ENCODE measurements at regions not wholly inside any gene's neighbourhood (a gene's known extent, or its start where the extent isn't known, plus 50 kb on each side); places are given as distances from the start of the nearest gene placed in this dataset.

GRCh38 chr4:123060039-123060770 is 137.8 kb upstream of the NUDT6 start:
- no peak overlapping the region for H3K27ac ChIP-seq
- no peaks in the 10 kb centered on the region for H3K79me2 ChIP-seq
- no peaks in the 10 kb centered on the region for H3K36me3 ChIP-seq (ENCODE audit: control insufficient read depth, insufficient read depth, low read length)
- no peaks in the 10 kb centered on the region for H3K4me1 ChIP-seq
- no peak overlapping the region for H3K4me2 ChIP-seq (ENCODE audit: low read length)
- H2AFZ ChIP-seq: no peak overlapping the region
- no peaks in the 10 kb centered on the region for H3K27me3 ChIP-seq (ENCODE audit: control insufficient read depth, insufficient read depth, low read length)
- no peak overlapping the region for H3K9ac ChIP-seq
- no peak overlapping the region for H3K4me3 ChIP-seq (ENCODE audit: low read depth, low read length)
- TF ChIP-seq, protein P1, sequence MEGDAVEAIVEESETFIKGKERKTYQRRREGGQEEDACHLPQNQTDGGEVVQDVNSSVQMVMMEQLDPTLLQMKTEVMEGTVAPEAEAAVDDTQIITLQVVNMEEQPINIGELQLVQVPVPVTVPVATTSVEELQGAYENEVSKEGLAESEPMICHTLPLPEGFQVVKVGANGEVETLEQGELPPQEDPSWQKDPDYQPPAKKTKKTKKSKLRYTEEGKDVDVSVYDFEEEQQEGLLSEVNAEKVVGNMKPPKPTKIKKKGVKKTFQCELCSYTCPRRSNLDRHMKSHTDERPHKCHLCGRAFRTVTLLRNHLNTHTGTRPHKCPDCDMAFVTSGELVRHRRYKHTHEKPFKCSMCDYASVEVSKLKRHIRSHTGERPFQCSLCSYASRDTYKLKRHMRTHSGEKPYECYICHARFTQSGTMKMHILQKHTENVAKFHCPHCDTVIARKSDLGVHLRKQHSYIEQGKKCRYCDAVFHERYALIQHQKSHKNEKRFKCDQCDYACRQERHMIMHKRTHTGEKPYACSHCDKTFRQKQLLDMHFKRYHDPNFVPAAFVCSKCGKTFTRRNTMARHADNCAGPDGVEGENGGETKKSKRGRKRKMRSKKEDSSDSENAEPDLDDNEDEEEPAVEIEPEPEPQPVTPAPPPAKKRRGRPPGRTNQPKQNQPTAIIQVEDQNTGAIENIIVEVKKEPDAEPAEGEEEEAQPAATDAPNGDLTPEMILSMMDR (IDR thresholded peaks at IDR 0.05): no peak
- H3K9me3 ChIP-seq (ENCODE audit: control insufficient read depth, low read length): no peaks in the 10 kb centered on the region

DNA sequence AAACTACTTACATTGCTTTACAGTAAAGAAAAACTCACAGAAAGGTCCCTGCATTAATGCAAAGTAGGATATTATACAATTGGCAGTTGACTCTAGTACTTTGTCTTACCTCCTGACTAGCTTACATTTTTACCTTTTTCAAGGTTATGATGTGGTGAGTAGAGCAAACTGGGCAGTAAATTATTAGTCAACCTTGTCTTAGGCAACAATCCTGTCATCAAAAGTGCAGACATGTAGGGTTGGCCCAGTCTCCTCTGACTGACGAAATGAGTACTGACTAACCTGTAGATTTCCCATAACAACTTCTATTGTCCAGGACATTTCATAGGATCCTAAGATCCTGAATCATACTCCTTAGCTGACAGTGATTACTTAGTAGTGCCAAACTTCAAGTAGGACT is 142.0 kb upstream of the NUDT6 start:
- H3K4me3 ChIP-seq (ENCODE audit: low read depth, low read length): no peak overlapping the region
- TF ChIP-seq, protein P1 (IDR thresholded peaks at IDR 0.05): no peak
- no peaks in the 10 kb centered on the region for H3K9me3 ChIP-seq (ENCODE audit: control insufficient read depth, low read length)
- H3K79me2 ChIP-seq: no peaks in the 10 kb centered on the region
- no peak overlapping the region for H3K9ac ChIP-seq
- H3K27ac ChIP-seq: no peak overlapping the region
- no peak overlapping the region for H3K4me2 ChIP-seq (ENCODE audit: low read length)
- no peaks in the 10 kb centered on the region for H3K4me1 ChIP-seq
- H3K36me3 ChIP-seq (ENCODE audit: control insufficient read depth, insufficient read depth, low read length): no peaks in the 10 kb centered on the region
- no peaks in the 10 kb centered on the region for H3K27me3 ChIP-seq (ENCODE audit: control insufficient read depth, insufficient read depth, low read length)
- no peak overlapping the region for H2AFZ ChIP-seq

GRCh38 chr4:123068081-123068480 is 145.7 kb upstream of the NUDT6 start:
- Histone ChIP-seq H3K4me2 (ENCODE audit: low read length) (no peak overlapping the region), H3K79me2 (no peaks in the 10 kb centered on the region), H3K9ac (no peak overlapping the region), H3K9me3 (ENCODE audit: control insufficient read depth, low read length) (no peaks in the 10 kb centered on the region), H3K36me3 (ENCODE audit: control insufficient read depth, insufficient read depth, low read length) (no peaks in the 10 kb centered on the region), H3K27ac (no peak overlapping the region), H3K4me1 (no peaks in the 10 kb centered on the region), H3K4me3 (ENCODE audit: low read depth, low read length) (no peak overlapping the region), H3K27me3 (ENCODE audit: control insufficient read depth, insufficient read depth, low read length) (no peaks in the 10 kb centered on the region), H2AFZ (no peak overlapping the region)
- TF ChIP-seq, protein P1 (IDR thresholded peaks at IDR 0.05): no peak

GRCh38 chr4:123072060-123072459 is 149.7 kb upstream of the NUDT6 start:
- Histone ChIP-seq H3K36me3 (ENCODE audit: control insufficient read depth, insufficient read depth, low read length) (no peaks in the 10 kb centered on the region), H3K79me2 (no peaks in the 10 kb centered on the region)
- TF ChIP-seq, protein P1 (IDR thresholded peaks at IDR 0.05): no peak

GRCh38 chr4:123073650-123074049 is 151.3 kb upstream of the NUDT6 start:
- H3K9me3 ChIP-seq (ENCODE audit: control insufficient read depth, low read length): no peaks in the 10 kb centered on the region
- no peaks in the 10 kb centered on the region for H3K36me3 ChIP-seq (ENCODE audit: control insufficient read depth, insufficient read depth, low read length)
- H3K27ac ChIP-seq: no peak overlapping the region
- TF ChIP-seq, protein P1 (IDR thresholded peaks at IDR 0.05): no peak
- H3K4me2 ChIP-seq (ENCODE audit: low read length): no peak overlapping the region
- H3K4me1 ChIP-seq: no peaks in the 10 kb centered on the region
- H3K9ac ChIP-seq: no peak overlapping the region
- H3K27me3 ChIP-seq (ENCODE audit: control insufficient read depth, insufficient read depth, low read length): no peaks in the 10 kb centered on the region
- H3K4me3 ChIP-seq (ENCODE audit: low read depth, low read length): no peak overlapping the region
- H2AFZ ChIP-seq: no peak overlapping the region
- H3K79me2 ChIP-seq: no peaks in the 10 kb centered on the region

More at GRCh38 chr4:123072060-123072459, 149.7 kb upstream of the NUDT6 start:
- H3K9ac ChIP-seq: no peak overlapping the region
- no peak overlapping the region for H3K4me2 ChIP-seq (ENCODE audit: low read length)
- no peak overlapping the region for H3K4me3 ChIP-seq (ENCODE audit: low read depth, low read length)
- no peaks in the 10 kb centered on the region for H3K4me1 ChIP-seq
- no peak overlapping the region for H3K27ac ChIP-seq
- H3K27me3 ChIP-seq (ENCODE audit: control insufficient read depth, insufficient read depth, low read length): no peaks in the 10 kb centered on the region
- H2AFZ ChIP-seq: no peak overlapping the region
- no peaks in the 10 kb centered on the region for H3K9me3 ChIP-seq (ENCODE audit: control insufficient read depth, low read length)
